Large intestine (tissue), 3 donors: ENCODE measurements at regions not wholly inside any gene's neighbourhood (a gene's known extent, or its start where the extent isn't known, plus 50 kb on each side); places are given as distances from the start of the nearest gene placed in this dataset.

ENCODE experiments used
- DNase-seq, 2 donors: peaks; one replicate each; pipeline versions ENCODE4 v3.0.0 to v3.0.0-alpha.2; 2013
- H3K27ac ChIP-seq: one replicate; pipeline ENCODE4 v1.5.1; 2013; ENCODE audit warnings: low read length
- H3K27me3 ChIP-seq: 2 replicates; pipeline ENCODE4 v1.6.1; 2013; ENCODE audit warnings: low read length; ENCODE audit not compliant: control insufficient read depth, insufficient read depth
- H3K36me3 ChIP-seq: 2 replicates; pipeline ENCODE4 v1.6.1; 2013; ENCODE audit warnings: low read length; ENCODE audit not compliant: control insufficient read depth, insufficient read depth
- H3K4me1 ChIP-seq: one replicate; pipeline ENCODE4 v1.6.1; 2013; ENCODE audit warnings: low read length; ENCODE audit not compliant: control insufficient read depth, insufficient read depth
- H3K4me3 ChIP-seq: one replicate; pipeline ENCODE4 v1.5.1; 2013; ENCODE audit warnings: low read length
- H3K9me3 ChIP-seq: one replicate; pipeline ENCODE4 v1.6.1; 2013; ENCODE audit warnings: mild to moderate bottlenecking, low read depth, low read length, moderate library complexity; ENCODE audit not compliant: control insufficient read depth
- WGBS: methylation state at CpG from one replicate; pipeline ENCODE4 v1.1.5; 2013; ENCODE audit warnings: low lambda C conversion rate; ENCODE audit not compliant: insufficient coverage; 5-methylcytosine and 5-hydroxymethylcytosine counted together

- peaks cover 8% of the 10 kb centered on the region for H3K27me3 ChIP-seq
- H3K27ac ChIP-seq = no peak overlapping the region
- no peaks in the 10 kb centered on the region for H3K36me3 ChIP-seq
- no peaks in the 10 kb centered on the region for H3K9me3 ChIP-seq
- DNase-seq = no peak
- H3K4me1 ChIP-seq = no peaks in the 10 kb centered on the region
- H3K4me3 ChIP-seq = no peak overlapping the region
- no CpG with 5 or more reads among the region's 6 CpGs for WGBS
Observed at GRCh38 chr4:10182446-10183424, 66.1 kb upstream of the WDR1 start.

GRCh38 chr4:10181745-10182445, 65.3 kb upstream of the WDR1 start:
- Histone ChIP-seq H3K27ac (no peak overlapping the region), H3K4me3 (no peak overlapping the region), H3K27me3 (peaks cover 5% of the 10 kb centered on the region), H3K9me3 (no peaks in the 10 kb centered on the region), H3K4me1 (no peaks in the 10 kb centered on the region), H3K36me3 (no peaks in the 10 kb centered on the region)
- DNase-seq = no peak
- 89% methylated on average over 3 of the region's 8 CpGs for WGBS

GRCh38 chr4:10180927-10181744, 64.5 kb upstream of the WDR1 start:
- H3K4me1 ChIP-seq = no peaks in the 10 kb centered on the region
- H3K36me3 ChIP-seq = no peaks in the 10 kb centered on the region
- WGBS = 86% methylated on average over 1 of the region's 4 CpGs
- no peaks in the 10 kb centered on the region for H3K9me3 ChIP-seq
- H3K27ac ChIP-seq = no peak overlapping the region
- H3K27me3 ChIP-seq = peaks cover 5% of the 10 kb centered on the region
- no peak overlapping the region for H3K4me3 ChIP-seq
- DNase-seq = no peak

- no peaks in the 10 kb centered on the region for H3K9me3 ChIP-seq
- H3K27me3 ChIP-seq = peaks cover 5% of the 10 kb centered on the region
- no peaks in the 10 kb centered on the region for H3K4me1 ChIP-seq
- DNase-seq = no peak
- H3K36me3 ChIP-seq = no peaks in the 10 kb centered on the region
- H3K27ac ChIP-seq = no peak overlapping the region
- H3K4me3 ChIP-seq = no peak overlapping the region
- no CpG with 5 or more reads among the region's 1 CpG for WGBS
Observed at GRCh38 chr4:10180603-10180926, 64.0 kb upstream of the WDR1 start.

- DNase-seq = no peak
Observed at GRCh38 chr4:10179957-10180602, 63.5 kb upstream of the WDR1 start.

GRCh38 chr4:10178763-10179162, 62.2 kb upstream of the WDR1 start:
- Histone ChIP-seq H3K27ac (no peak overlapping the region), H3K4me3 (no peak overlapping the region), H3K36me3 (no peaks in the 10 kb centered on the region), H3K27me3 (no peaks in the 10 kb centered on the region), H3K4me1 (no peaks in the 10 kb centered on the region), H3K9me3 (no peaks in the 10 kb centered on the region)
- DNase-seq = no peak
- no CpG with 5 or more reads among the region's 5 CpGs for WGBS

More at GRCh38 chr4:10179957-10180602, 63.5 kb upstream of the WDR1 start:
- 100% methylated on average over 1 of the region's 4 CpGs for WGBS
- H3K4me3 ChIP-seq = no peak overlapping the region
- H3K27me3 ChIP-seq = peaks cover 3% of the 10 kb centered on the region
- no peaks in the 10 kb centered on the region for H3K36me3 ChIP-seq
- no peak overlapping the region for H3K27ac ChIP-seq
- H3K9me3 ChIP-seq = no peaks in the 10 kb centered on the region
- H3K4me1 ChIP-seq = no peaks in the 10 kb centered on the region

- Histone ChIP-seq H3K27me3 (no peaks in the 10 kb centered on the region), H3K36me3 (no peaks in the 10 kb centered on the region), H3K27ac (no peak overlapping the region), H3K4me1 (no peaks in the 10 kb centered on the region), H3K9me3 (no peaks in the 10 kb centered on the region), H3K4me3 (no peak overlapping the region)
- no peak for DNase-seq
- WGBS = no CpG with 5 or more reads among the region's 7 CpGs
Observed at GRCh38 chr4:10175626-10176025, 59.0 kb upstream of the WDR1 start.

GRCh38 chr4:10173754-10174749, 57.5 kb upstream of the WDR1 start:
- no peaks in the 10 kb centered on the region for H3K4me1 ChIP-seq
- H3K27ac ChIP-seq = no peak overlapping the region
- no peak for DNase-seq
- WGBS = 60% methylated on average over 1 of the region's 10 CpGs
- H3K27me3 ChIP-seq = no peaks in the 10 kb centered on the region
- no peaks in the 10 kb centered on the region for H3K9me3 ChIP-seq
- H3K36me3 ChIP-seq = no peaks in the 10 kb centered on the region
- no peak overlapping the region for H3K4me3 ChIP-seq

- WGBS = 0% methylated on average over 1 of the region's 9 CpGs
Observed at GRCh38 chr4:10173037-10173753, 56.6 kb upstream of the WDR1 start.

More at GRCh38 chr4:10173037-10173753, 56.6 kb upstream of the WDR1 start:
- Histone ChIP-seq H3K36me3 (no peaks in the 10 kb centered on the region), H3K4me3 (no peak overlapping the region), H3K27ac (no peak overlapping the region), H3K27me3 (no peaks in the 10 kb centered on the region), H3K4me1 (no peaks in the 10 kb centered on the region), H3K9me3 (no peaks in the 10 kb centered on the region)
- no peak for DNase-seq
